SU-DHL-6 (cell line): ENCODE measurements at regions not wholly inside any gene's neighbourhood (a gene's known extent, or its start where the extent isn't known, plus 50 kb on each side); places are given as distances from the start of the nearest gene placed in this dataset.

Experiments used
- EZH2phosphoT487 ChIP-seq: fragments of 200-600 bp; sonication (generic), shearing (Covaris generic); conservative IDR thresholded peaks from 2 replicates; pipeline ENCODE4 v1.6.1; 2018; ENCODE audit warnings: mild to moderate bottlenecking, antibody characterized with exemption, low read length, moderate library complexity, mixed read lengths
- TF ChIP-seq, protein P1 (sequence below): fragments of 200-600 bp; sonication (generic); IDR thresholded peaks from one replicate; pipeline ENCODE4 v1.5.1; 2017; ENCODE audit warnings: antibody characterized with exemption, mild to moderate bottlenecking, low read length, moderate library complexity; ENCODE audit not compliant: insufficient read depth, poor library complexity, severe bottlenecking

DNA sequence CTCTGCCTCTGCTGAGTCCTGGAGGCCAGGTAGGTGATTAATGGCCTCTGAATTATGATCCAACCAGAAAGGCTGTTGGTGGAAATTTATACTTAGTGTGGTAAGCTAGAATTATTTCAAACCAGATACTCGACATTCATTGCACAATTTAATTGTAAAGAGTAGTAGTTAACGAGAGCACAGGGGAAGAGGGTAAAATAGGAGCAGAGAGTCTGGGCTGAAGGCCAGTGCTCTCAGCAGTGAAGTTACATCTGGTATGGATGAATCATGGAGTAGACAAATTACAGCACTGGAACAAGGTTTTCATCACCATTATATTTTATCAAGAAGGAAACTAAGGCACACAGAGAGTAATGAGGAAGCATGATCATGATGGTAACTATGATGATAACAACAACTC lies 92.5 kb downstream of the TLR4 start:
- TF ChIP-seq, protein P1, sequence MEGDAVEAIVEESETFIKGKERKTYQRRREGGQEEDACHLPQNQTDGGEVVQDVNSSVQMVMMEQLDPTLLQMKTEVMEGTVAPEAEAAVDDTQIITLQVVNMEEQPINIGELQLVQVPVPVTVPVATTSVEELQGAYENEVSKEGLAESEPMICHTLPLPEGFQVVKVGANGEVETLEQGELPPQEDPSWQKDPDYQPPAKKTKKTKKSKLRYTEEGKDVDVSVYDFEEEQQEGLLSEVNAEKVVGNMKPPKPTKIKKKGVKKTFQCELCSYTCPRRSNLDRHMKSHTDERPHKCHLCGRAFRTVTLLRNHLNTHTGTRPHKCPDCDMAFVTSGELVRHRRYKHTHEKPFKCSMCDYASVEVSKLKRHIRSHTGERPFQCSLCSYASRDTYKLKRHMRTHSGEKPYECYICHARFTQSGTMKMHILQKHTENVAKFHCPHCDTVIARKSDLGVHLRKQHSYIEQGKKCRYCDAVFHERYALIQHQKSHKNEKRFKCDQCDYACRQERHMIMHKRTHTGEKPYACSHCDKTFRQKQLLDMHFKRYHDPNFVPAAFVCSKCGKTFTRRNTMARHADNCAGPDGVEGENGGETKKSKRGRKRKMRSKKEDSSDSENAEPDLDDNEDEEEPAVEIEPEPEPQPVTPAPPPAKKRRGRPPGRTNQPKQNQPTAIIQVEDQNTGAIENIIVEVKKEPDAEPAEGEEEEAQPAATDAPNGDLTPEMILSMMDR: no peak
- no peak for TF ChIP-seq EZH2phosphoT487
